Inferior parietal cortex (tissue), 1 donor: ENCODE measurements at regions not wholly inside any gene's neighbourhood (a gene's known extent, or its start where the extent isn't known, plus 50 kb on each side); places are given as distances from the start of the nearest gene placed in this dataset.

ENCODE experiments used
- DNase-seq: peaks from one replicate; pipeline ENCODE4 v3.0.0-alpha.2; 2016; ENCODE audit errors: extremely low spot score

DNA sequence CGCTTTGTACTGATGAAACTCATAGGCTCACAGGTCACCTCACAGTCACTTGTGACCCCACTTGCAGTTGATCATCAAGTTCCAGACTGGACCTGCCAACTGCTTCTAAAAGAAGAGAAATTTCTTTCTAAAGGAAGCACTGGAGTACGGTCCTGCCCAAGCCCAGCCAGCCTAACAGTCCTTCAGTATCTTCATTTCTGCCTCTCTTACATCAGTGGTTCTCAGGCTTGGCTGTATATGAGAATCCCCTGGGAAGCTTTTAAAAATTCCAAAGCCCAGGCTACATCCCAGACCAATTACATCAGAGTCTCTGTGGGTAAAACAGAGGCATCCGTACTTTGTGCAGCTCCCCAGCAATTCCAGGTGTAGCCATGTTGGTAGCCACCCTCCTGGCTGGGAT, 282.1 kb downstream of the NFIB start:
- DNase-seq, result no peak

DNA sequence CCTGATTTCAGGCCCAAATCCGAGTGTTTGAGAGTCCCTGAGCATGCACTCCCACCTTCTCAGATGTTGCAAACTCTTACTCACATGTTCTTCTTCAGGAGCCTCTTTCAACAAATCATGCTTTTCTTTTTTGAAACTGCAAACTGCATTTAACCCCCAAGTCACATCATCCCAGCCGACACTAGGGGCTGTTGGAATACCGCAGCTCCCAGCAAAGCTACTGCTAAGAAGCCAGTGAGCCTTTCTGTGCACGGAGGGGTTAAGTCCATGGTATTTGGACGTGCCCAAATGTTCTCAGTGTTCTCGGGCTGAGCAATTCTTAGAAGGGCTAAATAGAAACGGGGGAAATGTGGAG, 282.9 kb downstream of the NFIB start:
- no peak for DNase-seq

DNA sequence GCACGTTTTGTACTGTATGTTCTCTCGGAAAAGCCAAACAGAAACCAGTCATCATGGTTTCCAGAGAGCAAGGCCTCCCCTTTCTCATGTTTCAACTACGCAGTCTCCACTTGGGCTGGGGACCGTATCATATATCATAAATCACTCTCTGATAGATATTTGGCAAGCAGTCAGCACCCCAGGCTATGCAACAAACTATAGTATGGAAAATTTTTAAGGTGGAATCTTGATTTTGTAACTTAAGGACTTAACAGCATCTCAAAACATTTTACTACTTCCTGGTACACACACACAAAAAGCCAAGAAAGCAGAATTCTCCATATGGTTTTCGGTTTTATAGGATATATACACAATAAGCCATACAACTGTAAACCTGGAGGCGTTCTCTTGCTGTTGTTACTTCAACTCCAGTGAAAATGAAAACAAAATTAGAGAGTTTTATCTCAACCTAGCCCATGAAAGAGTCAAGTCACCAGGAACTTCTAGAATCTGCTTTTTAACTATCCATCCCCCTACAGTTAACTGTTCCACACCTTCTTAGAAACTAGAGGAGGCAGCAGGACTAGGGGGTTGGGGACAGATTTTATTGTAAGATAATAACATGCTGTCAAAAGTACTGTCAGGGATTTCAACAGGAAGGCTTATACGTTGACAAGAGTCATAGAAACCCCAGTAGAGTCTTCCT, 283.4 kb downstream of the NFIB start:
- DNase-seq, result no peak

DNA sequence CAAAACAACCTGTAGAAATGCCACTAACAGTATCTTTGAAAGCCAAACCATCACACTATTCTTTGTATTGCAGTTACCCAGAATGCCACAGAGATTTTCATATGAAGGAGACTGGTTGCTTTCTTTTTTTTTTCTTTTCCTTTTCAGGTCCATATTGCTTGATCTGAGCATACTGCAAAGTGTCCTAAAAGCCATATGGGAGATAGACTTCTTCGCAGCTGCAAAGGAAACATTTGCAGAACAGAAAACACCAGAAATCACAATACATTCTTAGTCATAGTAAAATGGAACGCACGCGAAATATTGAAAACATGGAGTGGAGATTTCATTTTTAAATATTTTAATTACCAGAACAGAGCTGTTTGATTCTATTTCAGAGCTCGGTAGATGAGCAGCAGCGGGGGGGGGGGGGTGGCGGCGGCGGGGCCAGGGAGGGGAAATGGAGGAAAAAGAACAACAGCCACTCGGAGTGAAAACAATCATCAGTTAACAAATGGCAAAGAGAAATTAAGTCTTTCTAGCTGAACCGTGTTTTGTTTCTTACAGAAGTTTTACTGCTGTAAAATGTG, 284.1 kb downstream of the NFIB start:
- DNase-seq, result no peak

DNA sequence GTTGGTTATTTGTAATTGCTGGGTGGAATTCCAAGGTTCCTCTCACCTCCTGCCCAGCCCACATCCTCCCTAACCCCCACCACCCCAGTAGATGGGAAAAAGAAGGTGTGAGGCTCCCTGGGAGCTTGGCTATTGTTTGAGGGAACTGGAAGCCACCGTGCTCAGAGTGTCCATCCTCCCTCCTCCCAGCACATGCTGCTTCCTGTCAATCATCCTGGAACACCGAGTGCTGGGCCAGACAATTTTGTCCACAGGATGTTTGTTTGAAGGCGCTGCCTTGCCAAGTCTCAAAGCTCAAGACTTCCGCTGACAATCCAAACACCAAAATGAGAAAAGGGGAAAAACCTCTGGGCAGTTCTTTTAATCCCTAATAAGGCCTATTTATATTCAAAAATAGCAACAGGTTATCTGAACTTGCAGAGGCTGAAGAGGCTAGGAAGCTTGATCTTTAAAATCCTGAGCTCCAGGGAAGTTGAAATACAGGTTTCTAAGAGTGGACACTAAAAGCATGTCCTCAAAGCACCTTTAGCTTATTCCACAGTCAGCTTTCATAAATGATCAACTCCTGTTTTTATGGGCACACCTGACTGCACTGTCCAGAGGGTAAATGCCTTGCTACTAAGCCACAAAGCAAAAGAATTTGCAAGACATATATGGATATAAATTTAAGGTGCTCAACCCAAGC, 286.7 kb downstream of the NFIB start:
- no peak for DNase-seq

DNA sequence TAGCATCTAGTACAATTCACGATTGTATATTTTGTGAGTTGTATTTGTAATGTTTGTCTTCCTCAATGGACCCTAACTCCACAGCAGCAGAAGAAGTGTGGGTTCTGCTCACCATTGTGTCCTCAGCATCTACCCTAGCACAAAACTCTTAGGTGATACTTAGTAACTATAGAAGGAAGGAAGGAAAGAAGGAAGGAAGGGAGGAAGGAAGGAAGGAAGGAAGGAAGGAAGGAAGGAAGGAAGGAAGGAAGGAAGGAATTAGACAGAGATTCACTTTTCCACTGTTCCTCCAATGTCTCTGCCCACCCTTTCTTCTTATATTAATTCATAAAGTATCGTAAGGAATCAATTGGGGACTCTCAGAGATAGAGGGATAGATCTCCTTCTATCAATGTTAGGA, 288.2 kb downstream of the NFIB start:
- no peak for DNase-seq

DNA sequence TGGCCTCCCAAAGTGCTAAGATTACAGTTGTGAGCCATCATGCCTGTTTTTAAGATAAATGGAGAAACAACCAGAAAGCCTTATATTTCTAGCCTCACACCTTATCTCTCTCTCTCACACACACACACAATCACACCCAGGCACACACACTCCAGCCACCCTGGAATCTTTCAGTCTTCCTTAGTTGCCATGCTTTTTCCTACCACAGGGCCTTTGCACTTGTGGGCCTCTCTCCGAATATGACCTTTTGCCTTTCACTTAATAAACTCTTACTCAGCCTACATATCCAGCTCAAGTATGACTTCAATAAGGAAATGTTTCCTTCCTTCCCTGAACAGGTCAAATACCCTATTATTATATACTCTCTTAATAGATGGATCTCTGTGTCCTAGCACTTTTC, 290.7 kb downstream of the NFIB start:
- DNase-seq, result no peak

DNA sequence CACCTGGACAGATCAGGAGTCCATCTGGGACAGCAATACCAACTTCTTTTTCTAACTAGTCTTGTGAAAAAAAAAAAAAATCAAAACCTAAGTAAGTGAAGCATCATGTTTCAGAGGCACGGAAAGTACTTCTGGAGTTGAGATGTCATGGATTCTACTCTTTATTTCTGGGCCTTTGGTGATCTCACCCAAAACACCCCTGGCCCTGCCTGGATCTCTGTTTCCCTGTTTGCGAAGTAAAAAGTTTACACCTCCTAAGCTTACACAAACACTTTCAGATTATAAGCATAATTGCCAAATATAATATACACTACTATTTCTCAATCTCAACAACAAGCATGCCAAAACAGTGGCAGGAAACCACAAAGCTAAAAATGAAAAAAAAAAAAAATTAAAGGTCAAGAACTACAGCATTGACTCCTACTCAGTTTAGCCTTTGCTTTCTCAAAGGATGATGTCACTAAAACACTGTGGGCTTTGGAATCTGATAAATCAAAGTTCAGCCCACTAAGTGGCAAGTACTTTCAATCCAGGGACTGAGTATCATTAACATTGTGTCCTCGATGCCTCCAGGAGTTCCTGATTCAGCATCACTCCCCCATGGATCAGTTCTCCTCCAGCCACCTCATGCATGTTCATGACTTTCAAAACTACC, 291.9 kb downstream of the NFIB start:
- DNase-seq, result no peak

DNA sequence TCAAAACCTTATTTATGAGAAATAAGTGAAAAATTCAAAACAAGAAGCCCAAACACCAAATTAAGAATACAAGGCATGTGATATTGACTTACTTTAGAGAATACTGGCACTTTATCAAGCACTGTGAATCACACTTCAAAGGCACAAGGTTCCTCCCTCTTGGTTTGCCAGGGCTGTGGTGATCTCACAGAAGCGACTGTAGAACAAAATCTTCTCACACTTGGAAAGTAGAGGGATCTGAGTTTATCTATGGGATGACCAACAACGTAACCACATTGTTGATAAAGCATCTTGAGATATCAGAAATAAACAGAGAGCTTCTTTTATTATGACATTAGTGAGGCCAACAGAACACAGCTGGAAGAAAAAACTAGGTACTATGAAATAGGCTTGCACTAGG, 295.9 kb downstream of the NFIB start:
- DNase-seq, result no peak

DNA sequence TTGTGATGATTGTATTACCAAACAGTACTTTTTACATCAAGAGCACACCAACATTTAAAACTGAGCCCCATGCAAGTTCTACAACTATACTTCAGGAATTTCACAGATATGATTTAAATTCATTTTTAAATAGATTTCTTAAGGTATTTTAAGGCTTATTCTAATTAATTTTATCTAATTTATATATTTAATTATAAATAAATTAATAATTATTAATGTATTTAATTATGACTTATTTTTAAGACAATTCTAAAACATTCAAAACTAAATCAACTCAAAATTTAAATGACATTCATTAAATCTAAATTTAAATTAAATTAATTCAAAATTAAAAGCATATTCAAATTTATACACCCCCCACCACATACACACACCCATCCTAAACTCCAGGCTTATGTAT, 299.2 kb downstream of the NFIB start:
- no peak for DNase-seq

DNA sequence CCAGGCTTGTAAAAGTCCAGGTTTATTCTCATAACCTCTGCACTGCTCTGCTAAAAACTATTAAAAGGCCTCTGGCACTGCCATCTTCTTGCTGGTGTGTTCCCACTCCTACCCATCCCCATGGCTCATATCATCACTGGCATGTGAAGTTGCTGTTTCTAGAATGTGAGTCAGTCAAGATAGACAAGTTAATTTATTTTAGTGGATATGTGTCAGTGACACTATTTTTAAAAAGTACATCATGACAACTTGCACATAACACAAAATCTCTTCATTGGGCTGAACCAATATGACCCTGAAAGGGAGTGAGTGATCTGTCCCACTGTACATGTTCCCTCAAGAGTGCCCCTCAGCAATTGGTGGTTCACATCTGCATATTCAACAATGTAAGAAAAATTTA, 299.7 kb downstream of the NFIB start:
- DNase-seq, result no peak

DNA sequence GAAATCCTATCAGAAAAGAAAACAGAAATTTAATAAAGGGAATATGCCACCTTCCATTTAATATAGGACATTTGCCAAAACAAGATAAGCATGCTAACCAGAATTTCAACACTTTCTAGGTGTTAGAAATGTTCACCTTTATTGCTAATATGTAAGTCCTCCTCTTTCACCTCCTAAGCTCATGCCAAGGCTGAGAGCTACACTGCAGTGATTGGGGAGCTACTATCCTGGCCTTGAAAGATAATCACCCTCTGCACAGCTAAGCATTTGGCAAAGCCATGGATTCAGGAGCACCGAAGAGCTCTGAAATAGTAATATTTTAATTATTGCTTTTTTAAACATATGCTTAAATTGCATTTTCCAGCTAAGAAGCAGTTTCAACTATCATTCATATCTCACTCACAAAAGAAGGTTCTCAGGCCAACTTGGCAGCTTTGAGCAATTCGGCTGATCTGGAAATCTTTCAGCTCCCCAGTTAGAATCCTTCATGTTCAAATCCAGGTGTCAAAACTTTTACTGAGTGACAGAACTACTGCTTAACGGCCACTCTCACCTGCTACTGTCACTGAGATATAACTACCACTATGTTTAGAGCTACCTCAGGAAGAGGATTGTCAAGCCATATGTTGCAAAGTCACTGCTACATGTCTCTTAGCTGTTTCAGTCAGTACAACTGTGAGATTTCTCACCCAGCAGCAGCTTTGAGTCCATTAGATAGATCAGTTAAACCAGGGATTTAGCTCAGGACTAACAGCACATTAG, 302.0 kb downstream of the NFIB start:
- no peak for DNase-seq

DNA sequence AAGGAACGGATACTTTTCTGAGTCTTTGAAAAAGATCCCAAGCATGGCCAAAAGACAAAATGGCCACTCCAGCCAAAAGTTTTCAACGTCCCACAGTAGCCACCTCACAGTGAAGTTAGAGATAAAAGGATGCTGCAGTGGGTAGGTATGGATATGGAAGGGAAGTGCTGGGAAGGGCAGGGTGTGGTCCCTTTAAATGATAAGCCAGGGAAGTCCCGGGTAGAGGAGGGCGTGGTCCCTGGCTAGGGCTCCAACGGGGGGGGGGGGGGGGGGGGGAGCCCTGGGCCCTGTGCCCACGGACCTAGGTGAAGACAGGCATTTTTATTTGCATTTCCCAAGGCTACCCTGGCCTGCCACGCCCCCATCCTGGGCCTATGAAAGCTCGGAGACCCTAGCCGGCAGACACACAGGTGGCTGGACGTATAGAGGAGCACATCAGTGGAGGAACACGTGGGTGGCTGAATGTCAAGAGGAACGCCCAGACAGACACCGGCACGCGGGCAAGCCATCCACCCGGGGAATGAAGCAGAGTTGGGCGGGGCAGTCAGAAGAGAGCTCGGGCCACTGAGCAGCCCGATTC, 306.7 kb downstream of the NFIB start:
- no peak for DNase-seq

DNA sequence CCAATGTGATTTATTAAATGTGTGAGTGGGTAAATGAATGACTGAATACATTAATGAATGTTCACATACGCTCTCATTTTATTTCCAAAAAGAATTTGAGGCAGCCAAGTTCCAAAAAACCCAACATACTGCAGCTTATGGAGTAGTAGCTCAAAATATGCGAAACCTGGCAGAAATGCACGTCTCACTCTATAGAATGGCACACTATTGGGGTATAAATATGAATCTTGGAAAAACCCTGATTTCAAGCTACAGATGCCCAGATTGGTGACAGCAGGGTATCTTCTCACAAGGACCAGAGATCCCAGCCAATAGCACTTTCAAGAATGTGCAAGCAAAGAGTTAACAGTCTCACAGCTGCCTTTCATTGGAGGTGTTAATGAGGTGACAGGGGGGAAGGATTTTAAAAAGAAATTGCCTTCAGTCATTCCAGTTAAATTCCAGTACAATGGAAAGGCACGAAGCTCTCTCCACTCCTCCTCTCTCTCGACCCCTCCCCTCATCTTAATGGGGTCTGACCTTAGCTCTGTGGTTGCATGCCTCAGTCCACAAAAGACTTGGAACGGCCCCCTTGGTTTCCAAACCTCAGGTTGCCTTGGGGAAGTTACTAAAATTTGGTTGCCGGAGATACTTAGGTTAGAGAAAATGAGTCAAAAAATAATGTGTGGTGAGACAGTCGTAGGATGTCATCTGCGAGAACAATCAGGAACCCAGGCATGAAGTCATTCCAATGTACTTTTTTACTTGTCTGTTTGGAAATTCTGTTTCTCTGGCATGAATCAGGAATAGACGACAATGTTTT, 307.4 kb downstream of the NFIB start:
- DNase-seq, result no peak

DNA sequence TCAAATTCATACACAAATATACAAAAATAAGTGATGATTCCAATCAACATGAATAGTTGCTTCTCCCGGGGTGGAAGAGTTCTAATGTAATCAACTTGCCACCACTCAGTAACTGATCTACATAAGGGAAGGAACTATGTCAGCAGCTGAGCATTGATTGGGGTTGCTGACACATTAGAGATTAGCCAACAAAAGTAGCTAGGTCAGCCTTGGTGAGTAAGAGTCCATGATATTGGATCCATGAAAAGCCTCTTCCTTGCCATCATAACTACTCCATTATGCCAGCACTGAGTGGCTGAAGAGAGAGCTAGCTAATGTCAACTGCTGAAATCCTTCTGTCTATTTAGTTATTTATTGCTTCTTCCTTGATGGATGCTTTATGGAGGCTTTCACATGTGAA, 309.8 kb downstream of the NFIB start:
- no peak for DNase-seq

DNA sequence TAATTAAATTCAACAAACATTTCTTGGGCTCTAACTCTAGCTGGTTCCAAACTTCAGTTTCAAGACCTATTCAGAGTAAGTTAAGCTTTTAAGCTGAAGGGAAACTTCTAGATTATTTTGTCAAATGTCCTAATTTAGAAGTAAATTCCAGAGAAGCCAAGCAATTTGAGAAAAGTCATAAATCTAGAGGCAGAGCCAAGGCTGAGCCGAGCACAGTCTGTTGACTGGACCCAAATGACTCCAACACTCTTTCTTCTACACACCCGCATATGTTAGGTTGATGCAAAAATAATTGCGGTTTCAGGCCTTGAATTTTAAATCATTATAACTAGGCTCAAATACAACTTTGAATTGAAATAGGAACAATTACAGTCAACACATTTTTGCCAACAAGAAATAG, 319.7 kb downstream of the NFIB start:
- no peak for DNase-seq

DNA sequence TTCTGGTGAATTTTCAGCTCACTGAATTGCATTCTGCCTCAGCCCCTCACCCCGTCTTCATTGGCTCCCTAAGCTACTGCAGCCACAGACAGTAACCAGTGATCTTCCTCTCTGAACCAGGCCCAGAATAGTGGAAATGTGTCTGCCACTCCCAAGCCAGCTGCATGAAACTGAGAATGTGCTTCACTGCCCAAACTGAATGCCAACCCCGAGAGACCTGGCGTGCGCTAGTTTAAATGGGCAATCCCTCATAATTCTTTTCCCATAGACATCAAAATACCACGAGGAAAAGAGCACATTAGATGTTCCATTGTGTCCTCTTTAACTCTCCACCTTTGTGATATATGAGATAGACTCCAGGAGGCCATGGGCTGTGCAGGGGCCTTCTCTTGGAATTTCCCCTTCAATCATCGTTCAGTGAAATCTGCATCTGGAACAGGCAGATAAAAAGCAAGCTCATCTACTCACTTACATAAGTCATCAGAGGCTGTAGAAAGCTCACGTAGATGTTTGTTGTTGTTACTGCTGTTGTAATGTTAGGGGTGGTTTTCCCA, 320.2 kb downstream of the NFIB start:
- DNase-seq, result no peak

DNA sequence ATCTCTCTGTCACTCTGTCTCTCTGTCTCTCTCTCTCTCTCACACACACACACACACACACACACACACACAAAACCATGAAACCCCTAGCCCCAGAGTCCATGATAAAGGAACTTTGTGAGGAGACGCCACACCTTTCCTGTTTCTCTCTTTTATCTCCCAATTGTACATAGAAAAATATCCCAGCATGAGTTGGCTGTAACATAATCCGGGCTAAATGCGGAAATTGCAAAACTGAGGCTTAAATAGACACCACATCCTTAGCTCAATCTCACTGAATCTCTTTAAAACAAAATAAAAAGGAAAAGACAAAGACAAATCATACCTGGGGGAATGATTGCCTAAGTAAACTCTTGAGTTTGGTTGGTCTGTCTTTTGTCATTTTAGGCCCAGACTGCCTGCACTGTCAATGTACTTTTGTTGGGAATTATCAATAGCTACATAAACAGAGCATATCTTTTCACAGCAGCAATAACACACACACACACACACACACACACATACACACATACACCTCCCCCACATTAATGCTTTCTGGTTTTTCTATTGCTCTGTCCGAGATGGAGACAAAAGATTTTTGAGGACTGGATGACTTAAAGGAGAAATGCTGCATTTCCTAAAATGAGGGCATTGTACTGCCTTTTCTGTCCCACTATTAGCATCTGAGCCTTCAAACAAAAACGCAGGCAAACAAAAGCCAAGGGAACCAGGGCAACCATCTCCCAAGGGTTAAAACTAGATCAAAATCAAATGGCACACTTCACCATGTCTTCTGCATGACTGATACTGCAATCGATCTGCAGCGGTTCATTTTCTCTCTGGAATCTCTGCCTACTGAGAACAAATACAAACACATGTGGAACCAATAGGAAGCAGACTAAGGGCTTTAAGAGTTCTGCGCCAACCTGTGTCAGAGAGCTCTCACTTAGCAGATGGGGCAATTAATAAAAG, 321.5 kb downstream of the NFIB start:
- DNase-seq, result no peak

DNA sequence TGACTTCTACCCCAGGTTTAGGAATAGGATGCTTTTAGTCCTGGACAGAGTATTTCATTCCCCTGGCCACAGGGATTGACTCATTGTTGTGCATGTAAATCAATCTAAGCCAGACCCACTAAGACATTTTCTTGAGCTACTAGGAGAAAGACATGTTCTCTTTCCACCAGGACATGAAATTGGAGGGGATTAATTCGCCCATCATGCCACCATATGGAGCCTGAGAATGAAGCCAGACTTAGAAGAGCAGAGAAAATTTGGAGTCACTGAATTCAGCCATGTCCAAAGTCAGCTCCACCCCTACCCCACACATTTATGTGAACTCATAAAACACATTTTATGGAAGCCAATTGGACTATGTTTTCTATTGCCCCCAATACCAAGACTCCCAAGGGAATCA, 322.5 kb downstream of the NFIB start:
- no peak for DNase-seq

DNA sequence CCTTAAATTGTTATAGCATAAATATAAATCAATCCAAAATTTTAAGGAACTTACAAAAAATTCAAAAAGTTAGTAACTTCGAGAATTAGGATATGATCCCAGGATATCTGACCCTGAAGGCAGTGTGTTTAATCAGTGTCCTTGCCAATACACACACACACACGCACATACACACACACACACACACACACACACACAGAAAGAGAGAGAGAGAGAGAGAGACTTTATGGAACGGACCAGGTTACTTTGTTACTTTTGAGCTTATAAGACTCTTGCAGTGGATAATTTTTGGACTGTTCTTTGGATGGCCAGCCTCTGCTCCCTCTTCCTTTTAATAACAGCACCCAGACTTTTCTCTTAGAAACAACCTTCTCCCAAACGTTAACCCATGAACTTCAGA, 322.9 kb downstream of the NFIB start:
- no peak for DNase-seq
